RCC 7860 (cell line): ENCODE measurements at regions not wholly inside any gene's neighbourhood (a gene's known extent, or its start where the extent isn't known, plus 50 kb on each side); places are given as distances from the start of the nearest gene placed in this dataset.
A peak's percentile ranks its signal among the peaks of the same experiment; 100 is the strongest.

ENCODE experiments used
- DNase-seq: peaks from one replicate; pipeline ENCODE4 v3.0.0-alpha.2; 2015; ENCODE audit warnings: low spot score
- FAIRE-seq: peaks from 2 replicates; lab custom pipeline; 2012; peaks lifted over from hg19 to GRCh38; lab: Jason Lieb, UNC

GRCh38 chr5:145222622-145223021 lies 612.5 kb downstream of the PRELID2 start:
- DNase-seq (no peak), FAIRE-seq (no peak)

- FAIRE-seq = no peak
- no peak for DNase-seq
Measured at GRCh38 chr5:145221416-145221815, 613.7 kb downstream of the PRELID2 start.

GRCh38 chr5:145220481-145220880 lies 614.7 kb downstream of the PRELID2 start:
- DNase-seq (no peak), FAIRE-seq (no peak)

GRCh38 chr5:145218982-145219381 lies 616.2 kb downstream of the PRELID2 start:
- no peak for DNase-seq
- FAIRE-seq = peak; percentile 11

GRCh38 chr5:145218019-145218418 lies 617.1 kb downstream of the PRELID2 start:
- FAIRE-seq = no peak

DNA sequence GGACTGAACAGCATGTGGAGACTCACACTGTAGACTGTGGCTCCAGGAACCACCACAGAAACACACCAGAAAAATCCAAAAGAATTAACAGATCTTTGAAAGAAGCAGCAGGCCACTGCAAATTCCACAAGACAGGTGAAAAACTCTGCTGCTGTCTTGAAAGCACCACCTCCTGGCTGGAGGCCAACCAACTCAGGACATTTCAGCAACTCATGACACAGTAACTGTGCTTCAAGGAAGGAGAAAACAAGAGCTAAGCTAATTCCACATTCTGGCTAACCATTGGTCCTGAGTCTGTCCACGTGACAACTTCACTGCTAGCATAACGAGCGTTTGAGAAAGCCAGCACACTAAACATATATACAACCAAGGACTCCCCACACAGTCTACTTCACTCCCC lies 625.1 kb downstream of the PRELID2 start:
- FAIRE-seq (no peak), DNase-seq (no peak)

More at GRCh38 chr5:145218019-145218418, 617.1 kb downstream of the PRELID2 start:
- no peak for DNase-seq

DNA sequence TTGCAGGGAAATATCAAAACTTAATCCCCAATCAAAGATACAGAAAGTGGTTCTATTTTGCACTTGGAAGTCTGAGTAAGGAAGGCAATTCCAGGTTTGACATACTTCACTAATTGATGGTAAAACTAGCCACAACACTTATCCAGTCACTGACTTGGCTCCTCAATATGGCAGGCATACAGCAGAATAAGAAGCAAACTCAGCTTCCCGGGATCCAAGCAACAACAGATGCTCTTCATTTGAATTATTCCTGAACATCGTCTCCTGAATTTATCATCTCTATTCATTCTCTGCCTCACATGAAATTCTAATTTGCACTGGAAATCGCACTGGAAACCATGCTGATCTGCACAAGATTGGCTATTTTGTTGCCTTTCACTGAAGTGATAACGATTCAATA lies 629.6 kb downstream of the PRELID2 start:
- DNase-seq = no peak
- no peak for FAIRE-seq

DNA sequence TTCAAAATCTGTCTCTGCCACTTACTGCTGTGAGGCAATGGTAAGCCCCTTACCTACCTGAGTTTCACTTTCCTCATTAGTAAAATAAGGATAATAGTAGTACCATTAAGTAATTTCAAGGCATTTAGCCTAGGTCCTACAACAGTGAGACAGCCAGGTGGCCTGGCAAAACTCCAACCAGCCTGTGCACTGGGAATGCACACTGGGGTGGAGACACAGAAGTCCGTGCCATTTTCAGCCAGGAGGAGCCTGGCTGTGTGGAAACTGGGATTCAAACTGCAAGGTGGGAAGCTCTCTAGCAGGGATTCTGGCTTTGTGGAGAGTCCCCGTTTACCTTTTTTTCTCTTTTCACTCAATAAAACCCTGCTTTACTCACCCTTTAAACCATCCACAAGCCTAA lies 630.4 kb downstream of the PRELID2 start:
- DNase-seq (no peak), FAIRE-seq (no peak)

- DNase-seq (no peak), FAIRE-seq (no peak)
Measured at GRCh38 chr5:145203193-145203592, 631.9 kb downstream of the PRELID2 start.

DNA sequence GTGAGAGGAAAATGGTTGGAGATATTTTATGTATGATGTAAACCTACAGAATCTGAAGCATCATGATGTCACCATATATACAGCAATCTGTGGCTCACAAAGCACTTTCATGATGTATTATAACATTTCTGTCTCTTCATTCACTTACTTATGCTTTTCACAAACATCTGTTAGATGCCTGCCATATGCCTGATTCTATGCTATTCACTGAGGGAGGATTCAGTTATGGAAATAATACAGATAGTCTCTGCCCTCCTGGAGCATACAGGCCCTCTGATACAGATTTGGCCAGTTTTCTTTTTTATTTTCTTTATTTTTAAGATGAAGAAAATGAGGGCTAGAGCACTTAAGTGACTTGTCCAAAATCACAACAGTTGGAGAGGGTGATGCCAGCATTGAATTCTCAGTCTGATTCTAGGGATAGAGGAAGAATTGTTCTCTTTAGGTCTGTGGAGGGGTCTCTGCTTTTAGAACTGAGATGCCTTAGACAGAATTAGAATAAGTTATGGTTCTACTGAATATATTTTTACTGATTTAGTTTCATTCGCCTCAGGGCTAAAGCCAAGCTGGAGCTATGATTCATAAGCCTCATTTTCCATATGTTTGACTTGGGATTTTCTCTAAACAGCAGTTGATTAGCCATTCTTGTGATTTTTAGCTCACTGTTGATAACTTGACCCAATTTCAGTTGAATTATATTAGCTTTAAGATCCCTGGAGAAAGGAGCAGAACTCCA lies 636.4 kb downstream of the PRELID2 start:
- no peak for FAIRE-seq

GRCh38 chr5:145189746-145190145 lies 645.4 kb downstream of the PRELID2 start:
- FAIRE-seq (no peak), DNase-seq (no peak)

More for the DNA sequence above, 636.4 kb downstream of the PRELID2 start:
- no peak for DNase-seq

DNA sequence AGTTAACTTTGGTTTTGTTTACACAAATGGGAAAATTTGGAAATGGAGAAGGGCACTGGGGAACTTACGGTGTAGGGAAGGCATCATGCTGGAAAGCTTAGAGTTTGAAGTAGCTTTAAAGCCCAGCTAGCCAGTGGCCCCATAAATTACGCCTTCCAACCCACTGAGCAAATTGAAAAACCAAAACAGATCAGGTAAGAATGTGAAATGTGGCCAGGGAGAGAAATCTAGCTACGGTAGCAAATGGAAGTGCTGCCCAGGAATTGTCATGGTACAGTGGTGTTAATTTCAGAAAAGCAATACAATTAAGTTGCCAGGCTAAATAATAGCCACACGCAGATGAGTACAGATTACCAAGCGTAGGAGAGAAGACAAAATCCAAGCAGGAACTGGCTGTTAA lies 654.8 kb downstream of the PRELID2 start:
- DNase-seq (no peak), FAIRE-seq (no peak)

- DNase-seq = no peak
- no peak for FAIRE-seq
Measured at GRCh38 chr5:145178641-145179523, 656.3 kb downstream of the PRELID2 start.

DNA sequence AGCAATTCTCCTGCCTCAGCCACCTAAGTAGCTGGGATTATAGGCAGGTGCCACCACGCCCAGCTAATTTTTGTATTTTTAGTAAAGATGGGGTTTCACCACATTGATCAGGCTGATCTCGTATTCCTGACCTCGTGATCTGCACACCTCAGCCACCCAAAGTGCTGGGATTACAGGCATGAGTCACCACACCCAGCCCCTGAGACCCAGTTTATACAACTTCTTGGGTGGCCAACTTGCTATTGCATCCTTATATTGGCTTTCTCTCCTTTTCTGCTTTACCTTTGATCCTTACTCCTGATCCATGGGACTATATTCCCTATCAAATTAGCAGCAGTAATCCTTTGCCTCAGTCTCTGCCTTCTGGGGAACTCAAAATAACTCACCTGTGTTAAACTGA lies 659.1 kb downstream of the PRELID2 start:
- FAIRE-seq = no peak
- no peak for DNase-seq

- no peak for DNase-seq
- FAIRE-seq = no peak
Measured at GRCh38 chr5:145166110-145166509, 669.0 kb downstream of the PRELID2 start.

- no peak for FAIRE-seq
- no peak for DNase-seq
Measured at GRCh38 chr5:145163876-145164275, 671.3 kb downstream of the PRELID2 start.

- DNase-seq = no peak
Measured at GRCh38 chr5:145162626-145163025, 672.5 kb downstream of the PRELID2 start.

GRCh38 chr5:145161391-145161790 lies 673.8 kb downstream of the PRELID2 start:
- no peak for FAIRE-seq

More at GRCh38 chr5:145162626-145163025, 672.5 kb downstream of the PRELID2 start:
- FAIRE-seq = no peak

DNA sequence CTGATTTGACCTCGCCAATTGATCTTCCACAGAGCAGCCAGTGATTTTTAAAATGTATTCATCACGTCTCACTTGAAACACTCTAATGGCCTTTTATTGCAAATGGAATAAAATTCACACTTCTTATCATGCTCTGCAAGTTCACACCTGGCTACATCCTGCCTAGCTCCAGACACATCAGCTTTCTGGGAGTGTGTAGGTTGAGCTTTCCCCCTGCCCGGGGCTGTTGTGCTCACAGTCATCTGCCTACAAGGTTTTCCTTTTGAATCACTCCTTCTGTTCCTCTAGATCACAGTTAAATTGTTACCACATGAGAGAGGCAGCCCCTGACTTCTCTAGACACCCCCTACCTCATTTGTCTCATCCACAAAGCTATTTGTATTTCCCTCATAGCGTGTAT lies 674.5 kb downstream of the PRELID2 start:
- DNase-seq (no peak), FAIRE-seq (no peak)

More at GRCh38 chr5:145161391-145161790, 673.8 kb downstream of the PRELID2 start:
- DNase-seq = no peak

- no peak for FAIRE-seq
Measured at GRCh38 chr5:145158730-145159129, 676.4 kb downstream of the PRELID2 start.

DNA sequence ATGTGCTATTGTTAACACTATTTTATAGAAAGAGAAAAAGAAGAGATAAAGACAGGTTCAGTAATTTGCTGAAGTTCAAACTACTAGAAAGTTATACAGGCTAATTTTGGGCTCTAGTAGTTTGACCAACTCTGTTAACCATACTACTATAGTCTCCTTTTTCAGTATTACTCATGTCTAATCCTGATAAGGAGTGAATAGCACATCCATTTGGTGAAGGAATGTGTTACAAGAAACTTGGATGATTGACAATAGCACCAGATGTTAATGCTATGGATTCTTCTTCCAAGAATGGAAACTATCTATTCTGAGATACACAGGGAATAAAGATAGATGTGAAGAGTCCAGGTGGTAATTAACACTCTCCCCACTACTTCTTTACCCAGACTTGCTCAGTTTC lies 677.3 kb downstream of the PRELID2 start:
- FAIRE-seq (no peak), DNase-seq (no peak)

More at GRCh38 chr5:145158730-145159129, 676.4 kb downstream of the PRELID2 start:
- no peak for DNase-seq

DNA sequence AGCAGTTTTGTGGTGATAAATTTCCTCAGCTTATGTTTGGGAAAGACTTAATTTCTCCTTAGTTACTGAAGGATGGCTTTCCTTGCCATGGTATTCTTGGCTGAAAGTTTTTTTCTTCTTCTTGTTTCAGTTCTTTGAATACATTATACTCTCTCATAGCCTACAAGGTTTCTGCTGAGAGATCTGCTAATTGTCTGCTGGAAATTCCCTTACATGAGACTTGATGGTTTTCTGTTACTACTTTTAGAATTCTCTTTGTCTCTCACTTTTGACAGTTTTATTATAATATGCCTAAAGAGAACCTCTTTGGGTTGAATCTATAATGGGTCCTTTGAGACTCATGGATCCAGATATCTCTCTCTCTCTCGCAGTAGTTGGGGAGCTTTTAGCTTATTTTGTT lies 693.6 kb downstream of the PRELID2 start:
- FAIRE-seq = no peak
- DNase-seq = no peak
